ACC112 (cell line): ENCODE measurements at regions not wholly inside any gene's neighbourhood (a gene's known extent, or its start where the extent isn't known, plus 50 kb on each side); places are given as distances from the start of the nearest gene placed in this dataset.

Source experiments
- H2AFZ ChIP-seq: fragments of 200-600 bp; sonication (generic); one replicate; pipeline ENCODE4 v1.6.0; 2017; ENCODE audit warnings: antibody characterized with exemption, low read length; ENCODE audit not compliant: unreplicated experiment
- H3K27ac ChIP-seq: fragments of 200-600 bp; sonication (generic); 2 replicates; pipeline ENCODE4 v1.5.1; 2014; ENCODE audit warnings: low read depth, mild to moderate bottlenecking, antibody characterized with exemption, low read length, moderate library complexity
- H3K27me3 ChIP-seq: fragments of 200-600 bp; sonication (generic); 2 replicates; pipeline ENCODE4 v1.6.1; 2014; ENCODE audit warnings: mild to moderate bottlenecking, antibody characterized with exemption, low read length, moderate library complexity, mixed read lengths; ENCODE audit not compliant: insufficient read depth
- H3K36me3 ChIP-seq: fragments of 200-600 bp; sonication (generic); 2 replicates; pipeline ENCODE4 v1.6.1; 2016; ENCODE audit warnings: mild to moderate bottlenecking, antibody characterized with exemption, low read length, moderate library complexity, mixed read lengths; ENCODE audit not compliant: insufficient read depth
- H3K4me1 ChIP-seq: fragments of 200-600 bp; sonication (generic); one replicate; pipeline ENCODE4 v1.6.1; 2016; ENCODE audit warnings: low read length, mixed read lengths; ENCODE audit not compliant: insufficient read depth, unreplicated experiment, control insufficient read depth
- H3K4me3 ChIP-seq: fragments of 200-600 bp; sonication (generic); 2 replicates; pipeline ENCODE4 v1.5.1; 2014; ENCODE audit warnings: mild to moderate bottlenecking, low read depth, low read length
- H3K79me2 ChIP-seq: fragments of 200-600 bp; sonication (generic); one replicate; pipeline ENCODE4 v1.6.0; 2016; ENCODE audit warnings: low read length; ENCODE audit not compliant: control insufficient read depth, unreplicated experiment, insufficient read depth

DNA sequence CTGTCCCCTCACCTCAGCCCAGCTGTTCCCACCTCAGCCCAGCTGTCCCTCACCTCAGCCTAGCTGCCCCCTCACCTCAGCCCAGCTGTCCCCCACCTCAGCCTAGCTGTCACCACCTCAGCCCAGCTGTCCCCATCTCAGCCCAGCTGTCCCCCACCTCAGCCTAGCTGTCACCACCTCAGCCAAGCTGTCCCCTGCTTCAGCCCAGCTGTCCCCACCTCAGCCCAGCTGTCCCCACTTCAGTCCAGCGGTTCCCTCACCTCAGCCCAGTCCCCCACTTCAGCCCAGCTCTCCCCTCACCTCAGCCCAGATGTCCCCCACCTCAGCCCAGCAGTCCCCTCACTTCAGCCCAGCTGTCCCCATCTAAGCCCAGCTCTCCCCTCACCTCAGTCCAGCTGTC, 88.4 kb upstream of the CSF3R start:
- Histone ChIP-seq H2AFZ (no peak overlapping the region), H3K4me1 (no peaks in the 10 kb centered on the region), H3K27me3 (peaks cover 62% of the 10 kb centered on the region), H3K36me3 (no peaks in the 10 kb centered on the region), H3K79me2 (no peaks in the 10 kb centered on the region), H3K27ac (no peak overlapping the region), H3K4me3 (no peak overlapping the region)

DNA sequence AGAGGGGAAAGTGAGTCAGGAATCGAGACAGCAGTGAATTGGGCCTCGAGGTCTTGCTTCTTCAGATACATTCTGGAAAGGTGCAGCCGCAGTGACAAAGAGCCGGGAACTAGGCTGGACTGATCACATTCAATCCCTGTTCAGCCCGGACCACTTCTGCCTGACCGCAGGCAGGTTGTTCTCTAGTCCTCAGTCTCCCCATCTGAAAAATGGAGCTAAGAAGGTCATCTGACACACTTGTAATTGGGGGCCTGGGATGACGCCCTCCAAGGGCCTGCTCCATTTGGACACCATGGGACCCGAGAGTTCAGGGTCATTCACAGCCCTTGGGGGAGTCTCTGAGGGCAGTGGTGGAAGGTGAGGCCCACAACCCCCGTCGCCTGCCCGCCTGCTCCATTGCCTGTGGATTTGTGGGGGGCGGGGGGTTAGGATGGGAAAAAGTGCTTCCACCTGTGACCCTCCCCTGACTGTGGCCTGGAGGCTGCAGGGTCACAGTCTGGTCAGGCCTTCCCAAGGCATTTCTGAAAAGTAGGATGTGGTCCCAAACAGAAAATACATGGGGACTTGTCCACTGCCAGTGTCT, 87.9 kb upstream of the CSF3R start:
- H3K4me3 ChIP-seq = no peak overlapping the region
- no peaks in the 10 kb centered on the region for H3K36me3 ChIP-seq
- peaks cover 63% of the 10 kb centered on the region for H3K27me3 ChIP-seq
- no peaks in the 10 kb centered on the region for H3K79me2 ChIP-seq
- H3K4me1 ChIP-seq = no peaks in the 10 kb centered on the region
- no peak overlapping the region for H2AFZ ChIP-seq
- H3K27ac ChIP-seq = no peak overlapping the region

DNA sequence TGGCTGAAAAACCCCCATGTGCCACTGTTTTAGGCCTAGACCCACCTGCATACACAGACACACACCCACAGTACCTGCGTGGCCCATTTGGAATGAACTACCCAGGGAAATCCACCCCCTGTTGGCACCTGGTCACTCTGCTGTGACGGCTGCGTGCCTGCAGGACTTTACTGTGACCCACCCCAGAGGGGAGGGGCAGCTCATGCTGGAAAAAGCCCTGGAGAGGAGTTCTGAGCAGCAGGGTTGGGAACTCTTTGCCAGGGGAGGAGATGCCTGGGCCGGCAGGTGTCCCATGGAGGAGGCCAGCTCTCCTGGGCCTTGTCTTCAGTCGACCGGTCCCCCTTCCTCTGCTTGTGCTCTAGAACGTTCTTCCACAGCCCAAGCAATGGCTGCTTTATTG, 87.3 kb upstream of the CSF3R start:
- Histone ChIP-seq H3K36me3 (no peaks in the 10 kb centered on the region), H3K79me2 (no peaks in the 10 kb centered on the region), H3K4me3 (no peak overlapping the region), H3K27me3 (peaks cover 64% of the 10 kb centered on the region), H3K27ac (no peak overlapping the region), H3K4me1 (no peaks in the 10 kb centered on the region), H2AFZ (no peak overlapping the region)

DNA sequence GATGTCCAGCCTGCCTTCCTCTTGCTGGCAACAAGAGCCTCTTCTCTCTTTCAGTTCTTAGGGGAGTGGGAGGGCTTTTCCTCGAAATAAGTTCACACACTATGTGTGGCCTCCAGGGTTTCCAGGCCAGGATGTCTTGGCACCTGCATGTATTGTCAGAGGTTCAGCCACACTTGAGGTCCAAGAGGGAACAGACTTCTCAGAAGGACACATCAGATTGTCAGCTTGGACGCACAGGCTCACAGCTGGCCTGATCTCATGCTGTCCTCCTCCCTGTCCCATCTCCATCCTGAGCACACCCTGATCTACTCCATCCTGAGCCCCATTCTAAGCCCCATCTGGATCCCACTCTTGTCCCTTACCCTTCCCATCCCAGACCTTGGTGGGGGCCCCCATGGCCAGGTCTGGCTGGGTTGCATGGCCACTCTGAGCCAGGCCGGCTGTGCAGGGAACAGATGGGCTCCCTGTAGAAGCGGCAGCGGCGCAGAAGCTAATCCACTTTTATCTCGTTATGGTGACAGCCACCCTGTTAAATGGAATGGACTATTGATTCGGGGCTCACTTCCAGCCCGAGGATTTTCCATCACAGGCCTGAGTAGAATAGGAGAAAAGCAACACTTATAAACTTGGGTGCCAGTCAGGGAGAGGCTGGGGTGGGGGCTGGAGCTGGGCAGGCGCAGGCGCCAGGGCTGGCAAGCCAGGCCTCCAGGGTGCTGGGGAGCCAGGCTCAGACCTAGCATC, 85.1 kb upstream of the CSF3R start:
- H3K27ac ChIP-seq = no peak overlapping the region
- no peaks in the 10 kb centered on the region for H3K79me2 ChIP-seq
- H2AFZ ChIP-seq = no peak overlapping the region
- no peak overlapping the region for H3K4me3 ChIP-seq
- peaks cover 65% of the 10 kb centered on the region for H3K27me3 ChIP-seq
- H3K4me1 ChIP-seq = no peaks in the 10 kb centered on the region
- H3K36me3 ChIP-seq = no peaks in the 10 kb centered on the region

DNA sequence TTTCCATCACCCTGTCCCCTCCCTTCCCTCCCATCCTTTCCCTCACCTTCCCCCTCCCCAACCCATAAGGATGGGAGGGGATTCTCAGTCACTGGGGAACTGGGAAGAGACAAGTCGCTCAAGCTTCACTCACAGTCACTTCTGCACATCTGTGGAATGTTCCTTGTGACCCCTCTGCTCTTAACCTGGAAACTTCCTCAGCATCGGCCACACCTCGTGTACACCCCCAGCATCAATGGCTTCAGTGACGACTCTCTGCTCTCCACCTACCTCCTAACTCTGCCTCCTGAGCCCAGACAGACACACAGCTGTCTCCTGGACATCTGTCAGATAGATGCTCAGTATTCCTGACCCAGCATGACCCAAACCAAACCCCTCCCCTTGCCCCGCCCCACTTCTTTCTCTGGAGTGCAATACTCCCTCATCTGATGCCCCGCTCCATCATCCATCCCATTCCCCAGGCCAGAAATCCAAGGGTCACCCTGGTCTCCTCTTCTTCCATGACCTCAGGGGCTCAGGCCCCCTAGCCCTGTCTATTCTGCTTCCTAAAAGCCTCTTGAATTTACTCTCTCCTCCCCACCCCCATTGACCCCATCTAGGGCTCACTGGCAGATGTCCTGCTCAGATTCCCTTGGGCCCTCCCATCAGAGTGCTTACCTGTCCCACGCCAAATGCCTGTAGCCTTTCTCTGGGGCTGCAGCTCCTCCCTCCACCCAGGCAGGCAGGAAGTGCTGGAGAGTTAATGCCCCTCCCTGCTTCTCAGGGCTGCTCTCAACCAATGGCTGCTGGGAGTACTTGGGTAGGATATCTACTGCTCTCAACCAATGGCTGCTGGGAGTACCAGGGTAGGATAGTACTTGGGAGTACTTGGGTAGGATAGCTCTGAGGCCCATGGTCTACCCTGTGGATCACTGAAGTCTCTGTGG, 83.1 kb upstream of the CSF3R start:
- H3K79me2 ChIP-seq = no peaks in the 10 kb centered on the region
- H3K27me3 ChIP-seq = peaks cover 59% of the 10 kb centered on the region
- H3K4me3 ChIP-seq = no peak overlapping the region
- no peaks in the 10 kb centered on the region for H3K4me1 ChIP-seq
- no peak overlapping the region for H2AFZ ChIP-seq
- H3K36me3 ChIP-seq = no peaks in the 10 kb centered on the region
- no peak overlapping the region for H3K27ac ChIP-seq

DNA sequence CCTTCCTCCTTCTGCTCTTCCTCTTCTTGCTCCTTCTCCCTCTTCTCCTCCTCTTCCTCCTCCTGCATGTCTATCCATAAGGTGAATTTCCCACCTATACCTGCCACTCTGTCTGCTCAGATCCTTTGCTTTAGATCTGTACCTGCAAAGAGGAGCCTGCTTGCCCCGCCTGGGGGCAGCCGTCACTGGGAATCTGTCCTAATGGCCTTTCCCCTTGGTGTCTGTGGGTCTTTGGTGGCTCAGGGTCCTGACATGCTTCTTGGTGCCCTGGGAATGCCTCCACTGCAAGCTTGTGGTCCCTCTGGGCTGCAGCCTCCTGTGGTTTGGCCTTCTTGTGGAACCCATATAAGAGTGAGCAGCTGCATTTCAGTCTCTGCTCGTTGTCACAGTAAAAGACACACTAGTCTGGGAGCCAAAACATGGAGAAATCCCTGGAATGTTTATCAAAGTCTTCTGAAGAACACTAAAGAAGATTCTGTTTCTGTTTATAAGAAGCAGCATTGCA, 79.5 kb upstream of the CSF3R start:
- no peak overlapping the region for H3K27ac ChIP-seq
- H3K4me1 ChIP-seq = no peaks in the 10 kb centered on the region
- no peaks in the 10 kb centered on the region for H3K79me2 ChIP-seq
- H2AFZ ChIP-seq = no peak overlapping the region
- H3K27me3 ChIP-seq = peaks cover 57% of the 10 kb centered on the region
- no peaks in the 10 kb centered on the region for H3K36me3 ChIP-seq
- no peak overlapping the region for H3K4me3 ChIP-seq

DNA sequence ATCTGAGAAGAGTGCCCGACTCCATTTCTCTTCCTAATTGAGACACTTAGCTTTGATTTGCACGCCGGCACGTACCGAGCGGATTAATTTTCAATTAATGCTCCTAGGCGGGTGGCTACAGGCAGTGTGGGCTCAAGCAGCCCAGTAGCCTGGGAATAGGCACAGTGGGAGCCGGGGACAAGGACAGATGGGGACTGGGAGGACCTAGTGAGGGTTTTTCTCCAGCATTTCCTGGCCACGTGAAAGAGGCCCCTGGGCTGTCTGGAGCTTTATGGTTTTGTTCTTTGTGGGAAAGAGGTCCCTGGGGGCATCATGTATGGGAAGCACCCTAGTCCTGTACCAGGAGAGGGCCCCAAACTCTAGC, 78.6 kb upstream of the CSF3R start:
- Histone ChIP-seq H3K4me1 (no peaks in the 10 kb centered on the region), H3K4me3 (no peak overlapping the region), H3K27ac (no peak overlapping the region), H3K27me3 (peaks cover 55% of the 10 kb centered on the region), H3K36me3 (no peaks in the 10 kb centered on the region), H2AFZ (no peak overlapping the region), H3K79me2 (no peaks in the 10 kb centered on the region)

DNA sequence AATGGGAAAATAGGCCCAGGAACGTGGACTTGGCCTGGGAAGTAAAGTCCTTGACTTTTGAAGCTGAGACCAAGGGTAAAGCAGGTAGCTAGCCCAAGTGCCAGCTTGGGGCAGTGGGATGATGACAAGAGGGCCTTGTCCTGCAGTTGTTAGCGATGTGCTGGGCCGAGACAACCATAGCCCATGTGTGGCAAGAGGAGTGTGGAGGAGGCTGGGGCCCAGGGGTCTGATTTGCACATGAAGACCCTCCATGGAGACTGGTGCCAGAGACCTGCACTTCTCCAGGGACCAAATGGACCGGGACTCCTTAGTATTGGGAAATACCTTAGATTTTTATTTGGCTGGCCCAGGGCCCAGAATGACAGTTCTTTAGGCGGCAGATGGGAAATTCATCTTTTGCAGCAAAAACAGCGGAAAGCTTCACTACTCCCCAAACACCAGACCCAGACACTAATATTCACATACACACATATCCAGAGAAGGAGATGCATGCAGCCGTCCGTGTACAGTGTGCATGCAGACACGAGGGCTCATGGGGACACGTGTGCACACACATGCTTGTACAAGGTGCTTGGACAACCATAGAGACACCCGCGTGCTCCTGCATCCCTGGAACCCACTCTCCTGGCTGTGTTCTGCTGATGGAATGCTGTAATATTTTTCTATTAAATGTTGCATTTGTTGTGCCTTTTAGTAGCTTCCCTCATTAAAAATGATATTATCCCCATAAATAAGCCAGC, 78.1 kb upstream of the CSF3R start:
- H2AFZ ChIP-seq = no peak overlapping the region
- no peaks in the 10 kb centered on the region for H3K4me1 ChIP-seq
- no peak overlapping the region for H3K4me3 ChIP-seq
- H3K36me3 ChIP-seq = no peaks in the 10 kb centered on the region
- H3K27me3 ChIP-seq = peaks cover 57% of the 10 kb centered on the region
- no peak overlapping the region for H3K27ac ChIP-seq
- no peaks in the 10 kb centered on the region for H3K79me2 ChIP-seq

DNA sequence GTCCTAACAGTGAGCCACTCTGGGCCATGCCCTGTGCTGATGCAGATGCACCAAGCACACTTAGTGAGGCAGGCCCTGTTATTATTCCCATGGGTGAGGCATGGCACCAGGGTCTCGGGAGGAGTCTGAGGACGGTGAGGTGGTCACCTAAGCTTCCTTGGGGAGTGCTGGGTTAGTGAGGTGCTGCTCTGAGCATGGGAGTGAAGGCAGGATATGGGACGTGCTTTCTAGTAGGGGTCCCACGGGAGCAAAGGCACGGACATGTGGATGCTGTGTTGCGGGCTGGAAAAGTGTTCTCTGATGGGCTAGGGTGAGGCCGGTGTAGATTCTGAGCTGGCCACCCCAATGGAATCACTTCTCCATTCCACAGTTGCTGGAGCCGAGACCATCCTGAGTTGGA, 77.5 kb upstream of the CSF3R start:
- no peak overlapping the region for H2AFZ ChIP-seq
- H3K27me3 ChIP-seq = peaks cover 57% of the 10 kb centered on the region
- H3K4me1 ChIP-seq = no peaks in the 10 kb centered on the region
- no peak overlapping the region for H3K27ac ChIP-seq
- no peaks in the 10 kb centered on the region for H3K36me3 ChIP-seq
- no peaks in the 10 kb centered on the region for H3K79me2 ChIP-seq
- H3K4me3 ChIP-seq = no peak overlapping the region

DNA sequence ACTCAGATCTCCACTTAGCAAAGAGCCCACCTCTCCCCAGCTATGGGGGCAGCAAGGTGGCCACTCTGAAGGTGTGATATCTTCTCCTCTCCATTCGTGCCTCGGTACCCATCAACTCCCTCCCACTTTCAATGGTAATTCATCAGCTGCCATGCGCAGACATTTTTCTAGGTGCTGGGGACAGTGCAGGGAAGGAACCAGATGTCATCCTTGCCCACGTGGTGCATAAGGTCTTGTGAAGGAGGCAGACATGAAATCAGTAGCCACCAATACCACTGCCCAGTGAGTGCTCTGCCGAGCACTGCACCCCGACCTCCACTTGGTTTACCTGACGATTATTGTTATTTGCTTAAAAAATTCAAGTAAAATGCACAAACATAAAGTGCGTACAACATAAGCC, 76.3 kb upstream of the CSF3R start:
- H3K79me2 ChIP-seq = no peaks in the 10 kb centered on the region
- no peak overlapping the region for H3K27ac ChIP-seq
- H3K4me1 ChIP-seq = no peaks in the 10 kb centered on the region
- no peak overlapping the region for H3K4me3 ChIP-seq
- no peak overlapping the region for H2AFZ ChIP-seq
- H3K36me3 ChIP-seq = no peaks in the 10 kb centered on the region
- peaks cover 57% of the 10 kb centered on the region for H3K27me3 ChIP-seq
